PC-3 (cell line): ENCODE measurements at regions not wholly inside any gene's neighbourhood (a gene's known extent, or its start where the extent isn't known, plus 50 kb on each side); places are given as distances from the start of the nearest gene placed in this dataset.

Experiments
- ATAC-seq: fragments of 200-7000 bp; cut with Tn5 transposase; 2 replicates; pipeline ENCODE4 v1.9.1; 2020; ENCODE audit warnings: mild to moderate bottlenecking, moderate library complexity
- BruUV-seq: library from RNA; stranded (reverse); fragments of 400-500 nt; replicated peaks from 2 replicates; lab custom pipeline; 2021; lab: Mats Ljungman, UMichigan
- CTCF ChIA-PET: fragments of 300-600 bp; sonication (Branson Sonifier 250); formaldehyde crosslinking; loops from one replicate; lab custom pipeline; 2022; ENCODE audit warnings: antibody characterized with exemption; lab: Charles Lee
- POLR2A ChIA-PET: fragments of 300-600 bp; sonication (Branson Sonifier 250); formaldehyde crosslinking; loops from one replicate; lab custom pipeline; 2022; ENCODE audit warnings: antibody characterized with exemption; ENCODE audit not compliant: unreplicated experiment; lab: Charles Lee
- DNase-seq: peaks from one replicate; pipeline ENCODE4 v3.0.0-alpha.2; 2015
- H2AFZ ChIP-seq: fragments of 300-600 bp; sonication (generic); 2 replicates; pipeline ENCODE4 v1.6.0; 2016; ENCODE audit warnings: antibody characterized with exemption, low read length
- H3F3A ChIP-seq: fragments of 300-600 bp; sonication (generic); one replicate; pipeline ENCODE4 v1.6.0; 2017; ENCODE audit warnings: antibody characterized with exemption, low read length, control low read depth, mild to moderate bottlenecking; ENCODE audit not compliant: unreplicated experiment
- H3K27ac ChIP-seq: fragments of 300-600 bp; sonication (generic); 2 replicates; pipeline ENCODE4 v1.5.1; 2016; ENCODE audit warnings: mild to moderate bottlenecking, low read length
- H3K27me3 ChIP-seq: fragments of 300-600 bp; sonication (generic); 2 replicates; pipeline ENCODE4 v1.6.1; 2016; ENCODE audit warnings: low read length, mixed read lengths
- H3K36me3 ChIP-seq: fragments of 300-600 bp; sonication (generic); 2 replicates; pipeline ENCODE4 v1.6.1; 2016; ENCODE audit warnings: low read depth, mixed run types, low read length, mixed read lengths
- H3K4me1 ChIP-seq: fragments of 300-600 bp; sonication (generic); 2 replicates; pipeline ENCODE4 v1.5.1; 2016; ENCODE audit warnings: low read length; ENCODE audit not compliant: insufficient read depth
- H3K4me2 ChIP-seq: fragments of 300-600 bp; sonication (generic); 2 replicates; pipeline ENCODE4 v1.6.0; 2016; ENCODE audit warnings: low read length
- H3K4me3 ChIP-seq: fragments of 300-600 bp; sonication (generic); 2 replicates; pipeline ENCODE4 v1.5.1; 2016; ENCODE audit warnings: mild to moderate bottlenecking, low read length, mixed read lengths
- H3K79me2 ChIP-seq: fragments of 300-600 bp; sonication (generic); 2 replicates; pipeline ENCODE4 v1.6.1; 2017; ENCODE audit warnings: low read length, mixed read lengths
- H3K9ac ChIP-seq: fragments of 300-600 bp; sonication (generic); 2 replicates; pipeline ENCODE4 v1.6.0; 2016; ENCODE audit warnings: mild to moderate bottlenecking, low read length
- H3K9me2 ChIP-seq: fragments of 300-600 bp; sonication (generic); replicated peaks from 2 replicates; pipeline ENCODE4 v1.6.1; 2016; ENCODE audit warnings: mixed run types, low read length, mixed read lengths
- H3K9me3 ChIP-seq: fragments of 300-600 bp; sonication (generic); 2 replicates; pipeline ENCODE4 v1.6.1; 2016; ENCODE audit warnings: low read length, mixed read lengths
- H4K20me1 ChIP-seq: fragments of 300-600 bp; sonication (generic); 2 replicates; pipeline ENCODE4 v1.6.1; 2016; ENCODE audit warnings: low read length, mixed read lengths
- EZH2 ChIP-seq: fragments of 300-600 bp; sonication (generic); IDR thresholded peaks from one replicate; pipeline ENCODE4 v1.6.1; 2017; ENCODE audit warnings: antibody characterized with exemption, mild to moderate bottlenecking, low read length; ENCODE audit not compliant: unreplicated experiment
- EZH2phosphoT487 ChIP-seq: fragments of 300-600 bp; sonication (generic); IDR thresholded peaks from 2 replicates; pipeline ENCODE4 v1.6.1; 2018; ENCODE audit warnings: mild to moderate bottlenecking, antibody characterized with exemption, low read length, borderline replicate concordance
- intact Hi-C: fragments of 100-400 bp; cut with micrococcal nuclease; formaldehyde crosslinking; loops from 2 replicates; pipeline ENCODE4 v1.9.0; 2023
- TF ChIP-seq, protein P1 (sequence below): fragments of 300-600 bp; sonication (generic); conservative IDR thresholded peaks from 2 replicates; pipeline ENCODE4 v1.5.1; 2017; ENCODE audit warnings: antibody characterized with exemption, low read depth, mild to moderate bottlenecking, low read length

GRCh38 chr15:81856634-81857026, 189.2 kb downstream of the MEX3B start:
- CTCF ChIA-PET: no interaction called here
- POLR2A ChIA-PET: no interaction called here
- no peak overlapping the region for H2AFZ ChIP-seq
- H3K36me3 ChIP-seq: no peaks in the 10 kb centered on the region
- no peak overlapping the region for H3K9ac ChIP-seq
- BruUV-seq: no TSS peak
- H3K4me2 ChIP-seq: no peak overlapping the region
- no peaks in the 10 kb centered on the region for H3F3A ChIP-seq
- no peak for DNase-seq
- no peaks in the 10 kb centered on the region for H3K9me3 ChIP-seq
- no peak overlapping the region for H3K27ac ChIP-seq
- TF ChIP-seq EZH2: no peak
- no peak for TF ChIP-seq EZH2phosphoT487
- TF ChIP-seq, protein P1, sequence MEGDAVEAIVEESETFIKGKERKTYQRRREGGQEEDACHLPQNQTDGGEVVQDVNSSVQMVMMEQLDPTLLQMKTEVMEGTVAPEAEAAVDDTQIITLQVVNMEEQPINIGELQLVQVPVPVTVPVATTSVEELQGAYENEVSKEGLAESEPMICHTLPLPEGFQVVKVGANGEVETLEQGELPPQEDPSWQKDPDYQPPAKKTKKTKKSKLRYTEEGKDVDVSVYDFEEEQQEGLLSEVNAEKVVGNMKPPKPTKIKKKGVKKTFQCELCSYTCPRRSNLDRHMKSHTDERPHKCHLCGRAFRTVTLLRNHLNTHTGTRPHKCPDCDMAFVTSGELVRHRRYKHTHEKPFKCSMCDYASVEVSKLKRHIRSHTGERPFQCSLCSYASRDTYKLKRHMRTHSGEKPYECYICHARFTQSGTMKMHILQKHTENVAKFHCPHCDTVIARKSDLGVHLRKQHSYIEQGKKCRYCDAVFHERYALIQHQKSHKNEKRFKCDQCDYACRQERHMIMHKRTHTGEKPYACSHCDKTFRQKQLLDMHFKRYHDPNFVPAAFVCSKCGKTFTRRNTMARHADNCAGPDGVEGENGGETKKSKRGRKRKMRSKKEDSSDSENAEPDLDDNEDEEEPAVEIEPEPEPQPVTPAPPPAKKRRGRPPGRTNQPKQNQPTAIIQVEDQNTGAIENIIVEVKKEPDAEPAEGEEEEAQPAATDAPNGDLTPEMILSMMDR: no peak
- H3K4me1 ChIP-seq: no peaks in the 10 kb centered on the region
- ATAC-seq: no peak
- H4K20me1 ChIP-seq: no peaks in the 10 kb centered on the region
- no peak overlapping the region for H3K4me3 ChIP-seq
- intact Hi-C loops: no loop called here
- no peaks in the 10 kb centered on the region for H3K79me2 ChIP-seq
- peaks cover 14% of the 10 kb centered on the region; the same call in 1 of the 2 replicates for H3K27me3 ChIP-seq
- no peaks in the 10 kb centered on the region for H3K9me2 ChIP-seq

GRCh38 chr15:81856001-81856633, 189.7 kb downstream of the MEX3B start:
- ChIA-PET POLR2A (no interaction called here), CTCF (no interaction called here)
- no peak for TF ChIP-seq EZH2phosphoT487
- no peak for TF ChIP-seq EZH2
- TF ChIP-seq, protein P1: no peak

GRCh38 chr15:81853150-81853748, 192.6 kb downstream of the MEX3B start:
- H2AFZ ChIP-seq: no peak overlapping the region
- CTCF ChIA-PET: no interaction called here
- no peaks in the 10 kb centered on the region for H3K9me3 ChIP-seq
- no peak overlapping the region for H3K4me3 ChIP-seq
- no peak overlapping the region for H3K4me2 ChIP-seq
- DNase-seq (no peak), ATAC-seq (no peak)
- peaks cover 16% of the 10 kb centered on the region; the same call in 1 of the 2 replicates for H3K27me3 ChIP-seq
- no peak overlapping the region for H3K27ac ChIP-seq
- H3K4me1 ChIP-seq: no peaks in the 10 kb centered on the region
- no peaks in the 10 kb centered on the region for H3K9me2 ChIP-seq
- no peaks in the 10 kb centered on the region for H3K36me3 ChIP-seq
- intact Hi-C loops: no loop called here
- H3K79me2 ChIP-seq: no peaks in the 10 kb centered on the region
- H3F3A ChIP-seq: no peaks in the 10 kb centered on the region
- no TSS peak for BruUV-seq
- TF ChIP-seq EZH2phosphoT487: no peak
- TF ChIP-seq EZH2: no peak
- TF ChIP-seq, protein P1: no peak
- no peak overlapping the region for H3K9ac ChIP-seq
- POLR2A ChIA-PET: no interaction called here
- no peaks in the 10 kb centered on the region for H4K20me1 ChIP-seq

More at GRCh38 chr15:81856001-81856633, 189.7 kb downstream of the MEX3B start:
- DNase-seq (no peak), ATAC-seq (no peak)
- BruUV-seq: no TSS peak
- Histone ChIP-seq H3K27me3 (peaks cover 18% of the 10 kb centered on the region; the same call in 1 of the 2 replicates), H3K9me3 (no peaks in the 10 kb centered on the region), H3K9me2 (no peaks in the 10 kb centered on the region), H3K4me2 (no peak overlapping the region), H2AFZ (no peak overlapping the region), H3K27ac (no peak overlapping the region), H4K20me1 (no peaks in the 10 kb centered on the region), H3K9ac (no peak overlapping the region), H3K4me3 (no peak overlapping the region), H3K36me3 (no peaks in the 10 kb centered on the region), H3F3A (no peaks in the 10 kb centered on the region), H3K79me2 (no peaks in the 10 kb centered on the region), H3K4me1 (no peaks in the 10 kb centered on the region)
- intact Hi-C loops: no loop called here
